Panc1 (cell line): ENCODE measurements at regions not wholly inside any gene's neighbourhood (a gene's known extent, or its start where the extent isn't known, plus 50 kb on each side); places are given as distances from the start of the nearest gene placed in this dataset.

Source experiments
- ATAC-seq: fragments of 200-7000 bp; cut with Tn5 transposase; 2 replicates; pipeline ENCODE4 v1.9.1; 2020; ENCODE audit warnings: mild to moderate bottlenecking, moderate library complexity
- BruUV-seq: library from RNA; stranded (reverse); fragments of 400-500 nt; replicated peaks from 2 replicates; lab custom pipeline; 2021; lab: Mats Ljungman, UMichigan
- CTCF ChIA-PET: fragments of 300-600 bp; sonication (Branson Sonifier 250); formaldehyde crosslinking; loops from one replicate; lab custom pipeline; 2022; ENCODE audit warnings: antibody characterized with exemption; lab: Charles Lee
- POLR2A ChIA-PET: fragments of 300-600 bp; sonication (Branson Sonifier 250); formaldehyde crosslinking; loops from one replicate; lab custom pipeline; 2022; ENCODE audit warnings: antibody characterized with exemption; lab: Charles Lee
- DNase-seq: peaks from one replicate; pipeline ENCODE4 v3.0.0-alpha.2; 2010; ENCODE audit warnings: low read depth, low spot score
- H3K27ac ChIP-seq: 2 replicates; pipeline ENCODE4 v1.5.1; 2011; ENCODE audit warnings: mild to moderate bottlenecking, low read length, inconsistent platforms
- H3K27me3 ChIP-seq: fragments of 200-500 bp; sonication (Bioruptor generic); 2 replicates; pipeline ENCODE4 v1.6.0; 2014; ENCODE audit warnings: low read length, inconsistent platforms; ENCODE audit not compliant: control insufficient read depth, insufficient read depth
- H3K36me3 ChIP-seq: fragments of 200-500 bp; sonication (Bioruptor generic); 2 replicates; pipeline ENCODE4 v1.5.1; 2014; ENCODE audit warnings: inconsistent platforms, mild to moderate bottlenecking, low read length, moderate library complexity; ENCODE audit not compliant: control insufficient read depth, insufficient read depth
- H3K4me1 ChIP-seq: 2 replicates; pipeline ENCODE4 v1.5.1; 2011; ENCODE audit warnings: inconsistent platforms, mild to moderate bottlenecking, low read length, moderate library complexity; ENCODE audit not compliant: control insufficient read depth, insufficient read depth
- H3K4me3 ChIP-seq, 2 experiments: 2 replicates each; pipeline ENCODE4 v1.5.1; 2011 to 2012; ENCODE audit warnings: low read depth in 2 of 2, low read length in 2 of 2, mild to moderate bottlenecking in 2 of 2, inconsistent platforms in 1 of 2, moderate library complexity in 1 of 2
- H3K9me3 ChIP-seq: fragments of 200-500 bp; sonication (Bioruptor generic); 2 replicates; pipeline ENCODE4 v1.5.1; 2014; ENCODE audit warnings: low read depth, mild to moderate bottlenecking, inconsistent platforms, low read length, moderate library complexity; ENCODE audit not compliant: control insufficient read depth, insufficient read depth
- POLR2AphosphoS5 ChIP-seq: IDR thresholded peaks from 2 replicates; pipeline ENCODE4 v1.6.1; 2012; ENCODE audit warnings: mild to moderate bottlenecking, low read depth, low read length, moderate library complexity
- REST ChIP-seq, 2 experiments: IDR thresholded peaks; 2 replicates each; pipeline ENCODE4 v1.6.1; 2011 to 2012; ENCODE audit warnings: low read depth in 2 of 2, control low read depth in 1 of 2, low read length in 1 of 2, mild to moderate bottlenecking in 1 of 2, moderate library complexity in 1 of 2; ENCODE audit not compliant: insufficient read depth in 1 of 2
- SIN3A ChIP-seq: IDR thresholded peaks from 2 replicates; pipeline ENCODE4 v1.6.1; 2012; ENCODE audit warnings: low read depth, mild to moderate bottlenecking, low read length, moderate library complexity, borderline replicate concordance; ENCODE audit not compliant: insufficient read depth
- TCF7L2 ChIP-seq: IDR thresholded peaks from 2 replicates; pipeline ENCODE4 v1.6.1; 2011; ENCODE audit warnings: mild to moderate bottlenecking, low read depth, low read length, inconsistent platforms
- in situ Hi-C: cut with HindIII; loops from 2 replicates; pipeline ENCODE4 v1.10.0; 2016; ENCODE audit warnings: low sequenced_read_pairs, low pct_unique_long_range_greater_than_20kb
- intact Hi-C: fragments of 100-400 bp; cut with micrococcal nuclease; formaldehyde crosslinking; loops from one replicate; pipeline ENCODE4 v1.10.0; 2022; ENCODE audit not compliant: unreplicated experiment
- TF ChIP-seq, protein P1 (sequence below): fragments of 450-650 bp; IDR thresholded peaks from 2 replicates; pipeline ENCODE4 v1.5.1; 2017; ENCODE audit warnings: mild to moderate bottlenecking

GRCh38 chr12:125336246-125336645 is 271.0 kb downstream of the AACS start:
- no peak for ATAC-seq
- H3K27me3 ChIP-seq: peaks cover 15% of the 10 kb centered on the region
- TF ChIP-seq SIN3A (no peak), REST (IDR thresholded peaks at IDR 0.05; ENCODE audit: insufficient read depth in 1 of 2, low read depth in 2 of 2, low read length in 1 of 2) (no peak), TCF7L2 (no peak), POLR2AphosphoS5 (no peak)
- TF ChIP-seq, protein P1, sequence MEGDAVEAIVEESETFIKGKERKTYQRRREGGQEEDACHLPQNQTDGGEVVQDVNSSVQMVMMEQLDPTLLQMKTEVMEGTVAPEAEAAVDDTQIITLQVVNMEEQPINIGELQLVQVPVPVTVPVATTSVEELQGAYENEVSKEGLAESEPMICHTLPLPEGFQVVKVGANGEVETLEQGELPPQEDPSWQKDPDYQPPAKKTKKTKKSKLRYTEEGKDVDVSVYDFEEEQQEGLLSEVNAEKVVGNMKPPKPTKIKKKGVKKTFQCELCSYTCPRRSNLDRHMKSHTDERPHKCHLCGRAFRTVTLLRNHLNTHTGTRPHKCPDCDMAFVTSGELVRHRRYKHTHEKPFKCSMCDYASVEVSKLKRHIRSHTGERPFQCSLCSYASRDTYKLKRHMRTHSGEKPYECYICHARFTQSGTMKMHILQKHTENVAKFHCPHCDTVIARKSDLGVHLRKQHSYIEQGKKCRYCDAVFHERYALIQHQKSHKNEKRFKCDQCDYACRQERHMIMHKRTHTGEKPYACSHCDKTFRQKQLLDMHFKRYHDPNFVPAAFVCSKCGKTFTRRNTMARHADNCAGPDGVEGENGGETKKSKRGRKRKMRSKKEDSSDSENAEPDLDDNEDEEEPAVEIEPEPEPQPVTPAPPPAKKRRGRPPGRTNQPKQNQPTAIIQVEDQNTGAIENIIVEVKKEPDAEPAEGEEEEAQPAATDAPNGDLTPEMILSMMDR: no peak
- in situ Hi-C loops: no loop called here
- no peaks in the 10 kb centered on the region for H3K4me1 ChIP-seq
- ChIA-PET POLR2A (no interaction called here), CTCF (no interaction called here)
- H3K27ac ChIP-seq: no peak overlapping the region
- DNase-seq: no peak
- no TSS peak for BruUV-seq
- H3K36me3 ChIP-seq: no peaks in the 10 kb centered on the region
- H3K9me3 ChIP-seq: no peaks in the 10 kb centered on the region
- intact Hi-C loops: no loop called here
- H3K4me3 ChIP-seq: no peak overlapping the region

GRCh38 chr12:125340791-125341190 is 275.6 kb downstream of the AACS start:
- H3K4me3 ChIP-seq: no peak overlapping the region
- no peak for TF ChIP-seq REST (IDR thresholded peaks at IDR 0.05; ENCODE audit: insufficient read depth in 1 of 2, low read depth in 2 of 2, low read length in 1 of 2)
- TF ChIP-seq, protein P1: no peak
- TF ChIP-seq SIN3A: no peak
- no peak for TF ChIP-seq TCF7L2
- TF ChIP-seq POLR2AphosphoS5: no peak
- H3K9me3 ChIP-seq: no peaks in the 10 kb centered on the region
- H3K4me1 ChIP-seq: no peaks in the 10 kb centered on the region
- ChIA-PET POLR2A (no interaction called here), CTCF (no interaction called here)
- intact Hi-C loops: no loop called here
- ATAC-seq (0 out of 2 replicates have a peak, but pooled peaks have one; percentile 12), DNase-seq (no peak)
- BruUV-seq: no TSS peak
- H3K36me3 ChIP-seq: no peaks in the 10 kb centered on the region
- no peak overlapping the region for H3K27ac ChIP-seq
- in situ Hi-C loops: no loop called here
- peaks cover 15% of the 10 kb centered on the region for H3K27me3 ChIP-seq
